ENCODE measurements at regions not wholly inside any gene's neighbourhood (a gene's known extent, or its start where the extent isn't known, plus 50 kb on each side); places are given as distances from the start of the nearest gene placed in this dataset.

- Mint-ChIP-seq H3K36me3 (ENCODE audit: insufficient read depth, unreplicated experiment) (no peaks in the 10 kb centered on the region), H3K27me3 (ENCODE audit: insufficient read depth, unreplicated experiment) (no peaks in the 10 kb centered on the region), H3K4me3 (ENCODE audit: unreplicated experiment) (no peak overlapping the region), H3K27ac (ENCODE audit: unreplicated experiment) (no peak overlapping the region), H3K4me1 (ENCODE audit: low read depth, unreplicated experiment) (no peaks in the 10 kb centered on the region), H3K9me3 (ENCODE audit: unreplicated experiment) (no peaks in the 10 kb centered on the region)
- no TSS peak for BruUV-seq (replicated peaks)
- no peaks in the 10 kb centered on the region for H3K9me3 ChIP-seq
- no peak overlapping the region for H3K4me3 ChIP-seq (ENCODE audit: low read depth, low read length)
- no peaks in the 10 kb centered on the region for H3K36me3 ChIP-seq (ENCODE audit: control insufficient read depth, insufficient read depth, low read length)
- POLR2A ChIA-PET = interaction anchor here (0.5 kb wide), 1 partner anchor 28 kb away, joined by 6 read pairs; no protein-coding TSS in a partner anchor
- H3K27me3 ChIP-seq (replicated peaks; ENCODE audit: control insufficient read depth, insufficient read depth, low read length) = no peaks in the 10 kb centered on the region
- TF ChIP-seq CTCF (IDR thresholded peaks at IDR 0.05; ENCODE audit: insufficient read depth in 1 of 2, low read depth in 1 of 2, low read length in 1 of 2, severe bottlenecking in 1 of 2, unreplicated experiment in 1 of 2) = no peak
- CTCF ChIA-PET = no interaction called here
- intact Hi-C loops (cut with micrococcal nuclease; ENCODE audit: unreplicated experiment) = no loop called here
- H3K4me1 ChIP-seq = peaks cover 4% of the 10 kb centered on the region; the same call in 1 of the 2 replicates
- no peak for DNase-seq
Measured at GRCh38 chr5:173448856-173449255, 120.6 kb upstream of the STC2 start.

- no peaks in the 10 kb centered on the region for H3K4me1 Mint-ChIP-seq (ENCODE audit: low read depth, unreplicated experiment)
- no peaks in the 10 kb centered on the region for H3K9me3 ChIP-seq
- no TSS peak for BruUV-seq (replicated peaks)
Measured at GRCh38 chr5:173443971-173444370, 115.8 kb upstream of the STC2 start.

GRCh38 chr5:173441053-173441628 lies 112.9 kb upstream of the STC2 start:
- Histone ChIP-seq H3K9me3 (no peaks in the 10 kb centered on the region), H3K36me3 (ENCODE audit: control insufficient read depth, insufficient read depth, low read length) (no peaks in the 10 kb centered on the region), H3K27me3 (replicated peaks; ENCODE audit: control insufficient read depth, insufficient read depth, low read length) (no peaks in the 10 kb centered on the region), H3K4me3 (ENCODE audit: low read depth, low read length) (no peak overlapping the region), H3K4me1 (no peaks in the 10 kb centered on the region)
- Mint-ChIP-seq H3K4me3 (ENCODE audit: unreplicated experiment) (no peak overlapping the region), H3K27me3 (ENCODE audit: insufficient read depth, unreplicated experiment) (peaks cover 3% of the 10 kb centered on the region), H3K4me1 (ENCODE audit: low read depth, unreplicated experiment) (no peaks in the 10 kb centered on the region), H3K36me3 (ENCODE audit: insufficient read depth, unreplicated experiment) (no peaks in the 10 kb centered on the region), H3K27ac (ENCODE audit: unreplicated experiment) (no peak overlapping the region), H3K9me3 (ENCODE audit: unreplicated experiment) (no peaks in the 10 kb centered on the region)
- no peak for TF ChIP-seq CTCF (IDR thresholded peaks at IDR 0.05; ENCODE audit: insufficient read depth in 1 of 2, low read depth in 1 of 2, low read length in 1 of 2, severe bottlenecking in 1 of 2, unreplicated experiment in 1 of 2)
- POLR2A ChIA-PET = no interaction called here
- no peak for DNase-seq
- BruUV-seq (replicated peaks) = no TSS peak
- CTCF ChIA-PET = no interaction called here
- intact Hi-C loops (cut with micrococcal nuclease; ENCODE audit: unreplicated experiment) = no loop called here

More at GRCh38 chr5:173443971-173444370, 115.8 kb upstream of the STC2 start:
- intact Hi-C loops (cut with micrococcal nuclease; ENCODE audit: unreplicated experiment) = no loop called here
- H3K27me3 ChIP-seq (replicated peaks; ENCODE audit: control insufficient read depth, insufficient read depth, low read length) = no peaks in the 10 kb centered on the region
- POLR2A ChIA-PET = no interaction called here
- no peak overlapping the region for H3K4me3 Mint-ChIP-seq (ENCODE audit: unreplicated experiment)
- no peak overlapping the region for H3K4me3 ChIP-seq (ENCODE audit: low read depth, low read length)
- H3K4me1 ChIP-seq = no peaks in the 10 kb centered on the region
- no peak for TF ChIP-seq CTCF (IDR thresholded peaks at IDR 0.05; ENCODE audit: insufficient read depth in 1 of 2, low read depth in 1 of 2, low read length in 1 of 2, severe bottlenecking in 1 of 2, unreplicated experiment in 1 of 2)
- no peaks in the 10 kb centered on the region for H3K9me3 Mint-ChIP-seq (ENCODE audit: unreplicated experiment)
- CTCF ChIA-PET = no interaction called here
- no peak for DNase-seq
- peaks cover 3% of the 10 kb centered on the region for H3K27me3 Mint-ChIP-seq (ENCODE audit: insufficient read depth, unreplicated experiment)
- H3K36me3 ChIP-seq (ENCODE audit: control insufficient read depth, insufficient read depth, low read length) = no peaks in the 10 kb centered on the region
- no peak overlapping the region for H3K27ac Mint-ChIP-seq (ENCODE audit: unreplicated experiment)
- H3K36me3 Mint-ChIP-seq (ENCODE audit: insufficient read depth, unreplicated experiment) = no peaks in the 10 kb centered on the region

Measured in Caco-2 (cell line).